ENCODE measurements at regions not wholly inside any gene's neighbourhood (a gene's known extent, or its start where the extent isn't known, plus 50 kb on each side); places are given as distances from the start of the nearest gene placed in this dataset.
"Not testable (repeated sequence)": the region's sequence is repeated elsewhere in the genome, so short reads cannot be mapped to it uniquely, and the experiment has no call there.

- no peaks in the 10 kb centered on the region for H3K36me3 Mint-ChIP-seq (ENCODE audit: low read depth)
- no peak overlapping the region for H3K4me3 Mint-ChIP-seq
- H3K4me1 Mint-ChIP-seq (ENCODE audit: low read depth): peaks cover 51% of the 10 kb centered on the region
- H3K9me3 Mint-ChIP-seq: no peaks in the 10 kb centered on the region
- H3K27me3 Mint-ChIP-seq: peaks cover 11% of the 10 kb centered on the region
- H3K27ac Mint-ChIP-seq: peak overlapping the region; percentile 76
- intact Hi-C loops (cut with micrococcal nuclease): loop anchor here (5.0 kb wide), 1 partner anchor 174 kb away; the partner anchor contains the start of gene FAM43A
Measured at GRCh38 chr3:194861375-194861774, 175.7 kb downstream of the FAM43A start.

GRCh38 chr3:194865061-194865460, 179.4 kb downstream of the FAM43A start:
- H3K27me3 Mint-ChIP-seq: peaks cover 17% of the 10 kb centered on the region
- no peaks in the 10 kb centered on the region for H3K9me3 Mint-ChIP-seq
- peaks cover 77% of the 10 kb centered on the region for H3K4me1 Mint-ChIP-seq (ENCODE audit: low read depth)
- H3K27ac Mint-ChIP-seq: peak overlapping the region; percentile 61
- no peak overlapping the region for H3K4me3 Mint-ChIP-seq
- intact Hi-C loops (cut with micrococcal nuclease): loop anchor here (5.0 kb wide), 2 partner anchors 37 to 62 kb away; no protein-coding TSS in a partner anchor
- H3K36me3 Mint-ChIP-seq (ENCODE audit: low read depth): no peaks in the 10 kb centered on the region

- no peaks in the 10 kb centered on the region for H3K36me3 Mint-ChIP-seq (ENCODE audit: low read depth)
- H3K27ac Mint-ChIP-seq: peak overlapping the region; percentile 61
- peaks cover 17% of the 10 kb centered on the region for H3K27me3 Mint-ChIP-seq
- intact Hi-C loops (cut with micrococcal nuclease): loop anchor here (5.0 kb wide), 2 partner anchors 37 to 62 kb away; no protein-coding TSS in a partner anchor
- peaks cover 76% of the 10 kb centered on the region for H3K4me1 Mint-ChIP-seq (ENCODE audit: low read depth)
- H3K9me3 Mint-ChIP-seq: no peaks in the 10 kb centered on the region
- no peak overlapping the region for H3K4me3 Mint-ChIP-seq
Measured at GRCh38 chr3:194865615-194866014, 179.9 kb downstream of the FAM43A start.

GRCh38 chr3:194866236-194866635, 180.6 kb downstream of the FAM43A start:
- Mint-ChIP-seq H3K27ac (peak overlapping the region; percentile 61), H3K4me1 (ENCODE audit: low read depth) (peaks cover 76% of the 10 kb centered on the region), H3K27me3 (peaks cover 17% of the 10 kb centered on the region), H3K36me3 (ENCODE audit: low read depth) (no peaks in the 10 kb centered on the region), H3K9me3 (no peaks in the 10 kb centered on the region), H3K4me3 (no peak overlapping the region)
- intact Hi-C loops (cut with micrococcal nuclease): loop anchor here (5.0 kb wide), 2 partner anchors 36 to 61 kb away; no protein-coding TSS in a partner anchor

- H3K27me3 Mint-ChIP-seq: peaks cover 14% of the 10 kb centered on the region
- H3K4me1 Mint-ChIP-seq (ENCODE audit: low read depth): peaks cover 76% of the 10 kb centered on the region
- intact Hi-C loops (cut with micrococcal nuclease): loop anchor here (5.0 kb wide), 2 partner anchors 35 to 60 kb away; no protein-coding TSS in a partner anchor
- peak overlapping the region; percentile 66 for H3K27ac Mint-ChIP-seq
- no peaks in the 10 kb centered on the region for H3K36me3 Mint-ChIP-seq (ENCODE audit: low read depth)
- H3K4me3 Mint-ChIP-seq: peak overlapping the region; percentile 25
- H3K9me3 Mint-ChIP-seq: no peaks in the 10 kb centered on the region
Measured at GRCh38 chr3:194867270-194867983, 181.7 kb downstream of the FAM43A start.

- no peak overlapping the region for H3K4me3 Mint-ChIP-seq
- H3K9me3 Mint-ChIP-seq: no peaks in the 10 kb centered on the region
- peaks cover 74% of the 10 kb centered on the region for H3K4me1 Mint-ChIP-seq (ENCODE audit: low read depth)
- intact Hi-C loops (cut with micrococcal nuclease): loop anchor here (5.0 kb wide), 2 partner anchors 33 to 58 kb away; no protein-coding TSS in a partner anchor
- peak overlapping the region; percentile 50 for H3K27ac Mint-ChIP-seq
- no peaks in the 10 kb centered on the region for H3K36me3 Mint-ChIP-seq (ENCODE audit: low read depth)
- H3K27me3 Mint-ChIP-seq: peaks cover 6% of the 10 kb centered on the region
Measured at GRCh38 chr3:194868831-194869230, 183.1 kb downstream of the FAM43A start.

- H3K36me3 Mint-ChIP-seq (ENCODE audit: low read depth): no peaks in the 10 kb centered on the region
- H3K9me3 Mint-ChIP-seq: no peaks in the 10 kb centered on the region
- H3K27me3 Mint-ChIP-seq: peaks cover 6% of the 10 kb centered on the region
- H3K27ac Mint-ChIP-seq: no peak overlapping the region
- intact Hi-C loops (cut with micrococcal nuclease): loop anchor here (5.0 kb wide), 2 partner anchors 33 to 58 kb away; no protein-coding TSS in a partner anchor
- no peak overlapping the region for H3K4me3 Mint-ChIP-seq
- H3K4me1 Mint-ChIP-seq (ENCODE audit: low read depth): peaks cover 78% of the 10 kb centered on the region
Measured at GRCh38 chr3:194869482-194870169, 183.9 kb downstream of the FAM43A start.

GRCh38 chr3:194870394-194871110, 184.9 kb downstream of the FAM43A start:
- no peaks in the 10 kb centered on the region for H3K36me3 Mint-ChIP-seq (ENCODE audit: low read depth)
- peaks cover 6% of the 10 kb centered on the region for H3K27me3 Mint-ChIP-seq
- H3K27ac Mint-ChIP-seq: peak overlapping the region; percentile 92
- H3K4me1 Mint-ChIP-seq (ENCODE audit: low read depth): peaks cover 70% of the 10 kb centered on the region
- no peak overlapping the region for H3K4me3 Mint-ChIP-seq
- H3K9me3 Mint-ChIP-seq: no peaks in the 10 kb centered on the region
- intact Hi-C loops (cut with micrococcal nuclease): no loop called here

GRCh38 chr3:194871143-194871863, 185.6 kb downstream of the FAM43A start:
- Mint-ChIP-seq H3K9me3 (no peaks in the 10 kb centered on the region), H3K4me1 (ENCODE audit: low read depth) (peaks cover 62% of the 10 kb centered on the region), H3K27ac (peak overlapping the region; percentile 92), H3K4me3 (peak overlapping the region; percentile 47), H3K27me3 (peaks cover 6% of the 10 kb centered on the region), H3K36me3 (ENCODE audit: low read depth) (no peaks in the 10 kb centered on the region)
- intact Hi-C loops (cut with micrococcal nuclease): no loop called here

GRCh38 chr3:194871864-194872668, 186.4 kb downstream of the FAM43A start:
- H3K36me3 Mint-ChIP-seq (ENCODE audit: low read depth): no peaks in the 10 kb centered on the region
- H3K4me1 Mint-ChIP-seq (ENCODE audit: low read depth): peaks cover 59% of the 10 kb centered on the region
- H3K4me3 Mint-ChIP-seq: peak overlapping the region; percentile 47
- intact Hi-C loops (cut with micrococcal nuclease): no loop called here
- peaks cover 6% of the 10 kb centered on the region for H3K27me3 Mint-ChIP-seq
- H3K9me3 Mint-ChIP-seq: no peaks in the 10 kb centered on the region
- peak overlapping the region; percentile 92 for H3K27ac Mint-ChIP-seq

- no peak overlapping the region for H3K4me3 Mint-ChIP-seq
- no peaks in the 10 kb centered on the region for H3K36me3 Mint-ChIP-seq (ENCODE audit: low read depth)
- intact Hi-C loops (cut with micrococcal nuclease): no loop called here
- no peaks in the 10 kb centered on the region for H3K9me3 Mint-ChIP-seq
- peaks cover 8% of the 10 kb centered on the region for H3K27me3 Mint-ChIP-seq
- peak overlapping the region; percentile 92 for H3K27ac Mint-ChIP-seq
- peaks cover 59% of the 10 kb centered on the region for H3K4me1 Mint-ChIP-seq (ENCODE audit: low read depth)
Measured at GRCh38 chr3:194872669-194872977, 186.9 kb downstream of the FAM43A start.

- H3K4me3 Mint-ChIP-seq; intact Hi-C loops (cut with micrococcal nuclease); H3K9me3 Mint-ChIP-seq; H3K27me3 Mint-ChIP-seq; H3K36me3 Mint-ChIP-seq (ENCODE audit: low read depth): not testable (repeated sequence)
- Mint-ChIP-seq H3K27ac (peak overlapping the region; percentile 92), H3K4me1 (ENCODE audit: low read depth) (peaks cover 57% of the 10 kb centered on the region)
Measured at GRCh38 chr3:194873474-194873873, 187.8 kb downstream of the FAM43A start.

GRCh38 chr3:194874206-194874605, 188.5 kb downstream of the FAM43A start:
- intact Hi-C loops (cut with micrococcal nuclease): no loop called here
- Mint-ChIP-seq H3K9me3 (no peaks in the 10 kb centered on the region), H3K4me1 (ENCODE audit: low read depth) (peaks cover 57% of the 10 kb centered on the region), H3K27ac (no peak overlapping the region), H3K4me3 (no peak overlapping the region), H3K36me3 (ENCODE audit: low read depth) (no peaks in the 10 kb centered on the region), H3K27me3 (peaks cover 2% of the 10 kb centered on the region)
